ENCODE measurements at regions not wholly inside any gene's neighbourhood (a gene's known extent, or its start where the extent isn't known, plus 50 kb on each side); places are given as distances from the start of the nearest gene placed in this dataset.

- TF ChIP-seq, protein P1, sequence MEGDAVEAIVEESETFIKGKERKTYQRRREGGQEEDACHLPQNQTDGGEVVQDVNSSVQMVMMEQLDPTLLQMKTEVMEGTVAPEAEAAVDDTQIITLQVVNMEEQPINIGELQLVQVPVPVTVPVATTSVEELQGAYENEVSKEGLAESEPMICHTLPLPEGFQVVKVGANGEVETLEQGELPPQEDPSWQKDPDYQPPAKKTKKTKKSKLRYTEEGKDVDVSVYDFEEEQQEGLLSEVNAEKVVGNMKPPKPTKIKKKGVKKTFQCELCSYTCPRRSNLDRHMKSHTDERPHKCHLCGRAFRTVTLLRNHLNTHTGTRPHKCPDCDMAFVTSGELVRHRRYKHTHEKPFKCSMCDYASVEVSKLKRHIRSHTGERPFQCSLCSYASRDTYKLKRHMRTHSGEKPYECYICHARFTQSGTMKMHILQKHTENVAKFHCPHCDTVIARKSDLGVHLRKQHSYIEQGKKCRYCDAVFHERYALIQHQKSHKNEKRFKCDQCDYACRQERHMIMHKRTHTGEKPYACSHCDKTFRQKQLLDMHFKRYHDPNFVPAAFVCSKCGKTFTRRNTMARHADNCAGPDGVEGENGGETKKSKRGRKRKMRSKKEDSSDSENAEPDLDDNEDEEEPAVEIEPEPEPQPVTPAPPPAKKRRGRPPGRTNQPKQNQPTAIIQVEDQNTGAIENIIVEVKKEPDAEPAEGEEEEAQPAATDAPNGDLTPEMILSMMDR (conservative IDR thresholded peaks at IDR 0.05; ENCODE audit: low read depth, low read length), result no peak
- no peak for TF ChIP-seq EZH2 (IDR thresholded peaks at IDR 0.05; ENCODE audit: low read length, unreplicated experiment)
- no peak for TF ChIP-seq EZH2phosphoT487 (IDR thresholded peaks at IDR 0.05; ENCODE audit: borderline replicate concordance, low read length)
Observed at GRCh38 chr22:48523091-48523490, 1304.6 kb downstream of the BRD1 start.

Data from PC-3 (cell line).